MM.1S (cell line): ENCODE measurements at regions not wholly inside any gene's neighbourhood (a gene's known extent, or its start where the extent isn't known, plus 50 kb on each side); places are given as distances from the start of the nearest gene placed in this dataset.

ENCODE experiments used
- EZH2 ChIP-seq: fragments of 300-600 bp; sonication (generic); optimal IDR thresholded peaks from 2 replicates; pipeline ENCODE3; 2017; ENCODE audit warnings: low read depth, mild to moderate bottlenecking, antibody characterized with exemption, low read length, mixed read lengths
- EZH2phosphoT487 ChIP-seq: fragments of 300-600 bp; sonication (generic); IDR thresholded peaks from 2 replicates; pipeline ENCODE4 v1.6.1; 2018; ENCODE audit warnings: antibody characterized with exemption, low read length
- TF ChIP-seq, protein P1 (sequence below): fragments of 300-600 bp; sonication (generic); IDR thresholded peaks from 2 replicates; pipeline ENCODE4 v1.5.1; 2016; ENCODE audit warnings: antibody characterized with exemption, low read length, mixed read lengths

DNA sequence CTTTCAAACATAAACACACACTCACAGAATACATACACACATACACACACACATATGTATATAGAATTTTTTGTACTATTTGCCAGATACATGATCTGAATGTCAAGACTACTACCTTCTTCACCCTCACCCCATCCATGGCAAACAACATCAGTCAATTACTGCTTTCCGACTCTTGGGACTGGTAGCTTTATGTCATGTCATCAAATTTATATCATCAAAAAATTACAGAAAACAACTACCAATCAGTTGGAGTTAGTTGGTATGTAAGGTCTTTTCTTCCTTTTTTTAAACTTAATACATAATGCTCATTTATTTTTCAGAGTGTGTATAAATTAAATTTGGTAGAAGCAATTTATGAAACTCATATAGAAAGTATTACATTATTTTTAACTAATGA lies 305.7 kb upstream of the MDFIC2 start:
- TF ChIP-seq EZH2 (no peak), EZH2phosphoT487 (no peak)
- TF ChIP-seq, protein P1, sequence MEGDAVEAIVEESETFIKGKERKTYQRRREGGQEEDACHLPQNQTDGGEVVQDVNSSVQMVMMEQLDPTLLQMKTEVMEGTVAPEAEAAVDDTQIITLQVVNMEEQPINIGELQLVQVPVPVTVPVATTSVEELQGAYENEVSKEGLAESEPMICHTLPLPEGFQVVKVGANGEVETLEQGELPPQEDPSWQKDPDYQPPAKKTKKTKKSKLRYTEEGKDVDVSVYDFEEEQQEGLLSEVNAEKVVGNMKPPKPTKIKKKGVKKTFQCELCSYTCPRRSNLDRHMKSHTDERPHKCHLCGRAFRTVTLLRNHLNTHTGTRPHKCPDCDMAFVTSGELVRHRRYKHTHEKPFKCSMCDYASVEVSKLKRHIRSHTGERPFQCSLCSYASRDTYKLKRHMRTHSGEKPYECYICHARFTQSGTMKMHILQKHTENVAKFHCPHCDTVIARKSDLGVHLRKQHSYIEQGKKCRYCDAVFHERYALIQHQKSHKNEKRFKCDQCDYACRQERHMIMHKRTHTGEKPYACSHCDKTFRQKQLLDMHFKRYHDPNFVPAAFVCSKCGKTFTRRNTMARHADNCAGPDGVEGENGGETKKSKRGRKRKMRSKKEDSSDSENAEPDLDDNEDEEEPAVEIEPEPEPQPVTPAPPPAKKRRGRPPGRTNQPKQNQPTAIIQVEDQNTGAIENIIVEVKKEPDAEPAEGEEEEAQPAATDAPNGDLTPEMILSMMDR: no peak
